ENCODE measurements at regions not wholly inside any gene's neighbourhood (a gene's known extent, or its start where the extent isn't known, plus 50 kb on each side); places are given as distances from the start of the nearest gene placed in this dataset.

DNA sequence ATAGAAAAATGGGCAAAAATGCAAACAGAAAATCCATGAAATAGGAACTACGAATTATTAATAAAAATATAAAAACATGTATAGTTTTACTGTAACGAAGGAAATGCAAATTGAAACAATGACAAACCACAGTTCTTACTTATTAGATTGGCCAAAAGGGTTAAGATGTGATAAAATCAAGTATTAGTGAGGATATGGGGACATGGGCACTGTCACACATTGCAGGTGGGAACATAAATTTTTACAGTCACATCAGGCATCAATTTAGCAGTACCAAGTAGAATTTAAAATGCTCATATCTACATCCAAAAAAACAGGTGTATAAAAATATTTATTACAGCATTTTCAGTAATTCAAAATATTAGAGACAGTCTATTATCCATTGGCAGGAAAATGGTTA is 353.2 kb upstream of the API5 start:
- Histone ChIP-seq H3K9ac (ENCODE audit: insufficient read length, low read depth) (no peak overlapping the region), H3K9me3 (ENCODE audit: insufficient read depth, low read length) (no peaks in the 10 kb centered on the region), H3K4me1 (ENCODE audit: insufficient read depth, insufficient read length) (no peaks in the 10 kb centered on the region), H3K36me3 (ENCODE audit: insufficient read depth, insufficient read length, low read length) (no peaks in the 10 kb centered on the region), H3K27me3 (ENCODE audit: insufficient read depth, insufficient read length) (no peaks in the 10 kb centered on the region), H3K4me3 (ENCODE audit: insufficient read length, low read depth) (no peak overlapping the region)
- TF ChIP-seq YY1 (IDR thresholded peaks at IDR 0.05; ENCODE audit: insufficient read depth, insufficient read length) (no peak), SUZ12 (IDR thresholded peaks at IDR 0.05; ENCODE audit: extremely low read depth, insufficient read depth, insufficient read length) (no peak), ZNF274 (IDR thresholded peaks at IDR 0.05; ENCODE audit: low read depth, low read length) (no peak)
- no peak for DNase-seq (ENCODE audit: low read depth, low spot score)

GRCh38 chr11:42960521-42961088 is 351.2 kb upstream of the API5 start:
- DNase-seq (ENCODE audit: low read depth, low spot score): no peak

DNA sequence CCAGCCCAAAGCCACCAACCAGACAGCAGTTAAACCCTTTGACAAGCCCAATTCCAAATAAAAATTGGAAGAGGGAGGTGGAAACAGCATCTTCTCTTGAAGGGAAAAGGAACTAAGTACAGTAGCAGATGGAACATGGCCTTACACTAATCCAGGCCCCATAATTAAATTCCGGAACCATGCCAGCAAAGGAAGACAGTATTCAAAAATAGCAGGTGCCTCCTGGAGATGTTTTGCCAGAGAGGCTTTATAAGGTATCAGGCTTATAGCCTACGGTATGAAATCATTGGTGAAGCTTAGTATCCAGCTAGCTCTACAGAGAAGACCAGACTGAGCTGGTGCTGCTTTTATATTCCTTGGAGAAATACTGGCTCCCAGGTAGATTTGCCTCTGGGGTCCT is 344.1 kb upstream of the API5 start:
- no peaks in the 10 kb centered on the region for H3K27me3 ChIP-seq (ENCODE audit: insufficient read depth, insufficient read length)
- no peaks in the 10 kb centered on the region for H3K9me3 ChIP-seq (ENCODE audit: insufficient read depth, low read length)
- no peak overlapping the region for H3K9ac ChIP-seq (ENCODE audit: insufficient read length, low read depth)
- no peak overlapping the region for H3K4me3 ChIP-seq (ENCODE audit: insufficient read length, low read depth)
- DNase-seq (ENCODE audit: low read depth, low spot score): no peak
- no peaks in the 10 kb centered on the region for H3K36me3 ChIP-seq (ENCODE audit: insufficient read depth, insufficient read length, low read length)
- H3K4me1 ChIP-seq (ENCODE audit: insufficient read depth, insufficient read length): no peaks in the 10 kb centered on the region
- TF ChIP-seq SUZ12 (IDR thresholded peaks at IDR 0.05; ENCODE audit: extremely low read depth, insufficient read depth, insufficient read length) (no peak), ZNF274 (IDR thresholded peaks at IDR 0.05; ENCODE audit: low read depth, low read length) (no peak), YY1 (IDR thresholded peaks at IDR 0.05; ENCODE audit: insufficient read depth, insufficient read length) (no peak)

More at GRCh38 chr11:42960521-42961088, 351.2 kb upstream of the API5 start:
- no peak for TF ChIP-seq SUZ12 (IDR thresholded peaks at IDR 0.05; ENCODE audit: extremely low read depth, insufficient read depth, insufficient read length)
- no peak for TF ChIP-seq YY1 (IDR thresholded peaks at IDR 0.05; ENCODE audit: insufficient read depth, insufficient read length)
- no peak for TF ChIP-seq ZNF274 (IDR thresholded peaks at IDR 0.05; ENCODE audit: low read depth, low read length)
- Histone ChIP-seq H3K4me1 (ENCODE audit: insufficient read depth, insufficient read length) (no peaks in the 10 kb centered on the region), H3K9ac (ENCODE audit: insufficient read length, low read depth) (no peak overlapping the region), H3K27me3 (ENCODE audit: insufficient read depth, insufficient read length) (no peaks in the 10 kb centered on the region), H3K9me3 (ENCODE audit: insufficient read depth, low read length) (no peaks in the 10 kb centered on the region), H3K4me3 (ENCODE audit: insufficient read length, low read depth) (no peak overlapping the region), H3K36me3 (ENCODE audit: insufficient read depth, insufficient read length, low read length) (no peaks in the 10 kb centered on the region)

- no peaks in the 10 kb centered on the region for H3K9me3 ChIP-seq (ENCODE audit: insufficient read depth, low read length)
- H3K27me3 ChIP-seq (ENCODE audit: insufficient read depth, insufficient read length): no peaks in the 10 kb centered on the region
- no peak for DNase-seq (ENCODE audit: low read depth, low spot score)
These were observed 339.1 kb upstream of the API5 start for GRCh38 chr11:42972741-42973140.

GRCh38 chr11:42974510-42975179 is 337.2 kb upstream of the API5 start:
- Histone ChIP-seq H3K4me1 (ENCODE audit: insufficient read depth, insufficient read length) (no peaks in the 10 kb centered on the region), H3K27me3 (ENCODE audit: insufficient read depth, insufficient read length) (no peaks in the 10 kb centered on the region), H3K9ac (ENCODE audit: insufficient read length, low read depth) (no peak overlapping the region), H3K36me3 (ENCODE audit: insufficient read depth, insufficient read length, low read length) (no peaks in the 10 kb centered on the region), H3K9me3 (ENCODE audit: insufficient read depth, low read length) (no peaks in the 10 kb centered on the region), H3K4me3 (ENCODE audit: insufficient read length, low read depth) (no peak overlapping the region)
- TF ChIP-seq ZNF274 (IDR thresholded peaks at IDR 0.05; ENCODE audit: low read depth, low read length) (no peak), YY1 (IDR thresholded peaks at IDR 0.05; ENCODE audit: insufficient read depth, insufficient read length) (no peak), SUZ12 (IDR thresholded peaks at IDR 0.05; ENCODE audit: extremely low read depth, insufficient read depth, insufficient read length) (no peak)
- DNase-seq (ENCODE audit: low read depth, low spot score): peak; percentile 48

More at GRCh38 chr11:42972741-42973140, 339.1 kb upstream of the API5 start:
- H3K4me3 ChIP-seq (ENCODE audit: insufficient read length, low read depth): no peak overlapping the region
- no peak overlapping the region for H3K9ac ChIP-seq (ENCODE audit: insufficient read length, low read depth)
- H3K4me1 ChIP-seq (ENCODE audit: insufficient read depth, insufficient read length): no peaks in the 10 kb centered on the region
- TF ChIP-seq SUZ12 (IDR thresholded peaks at IDR 0.05; ENCODE audit: extremely low read depth, insufficient read depth, insufficient read length) (no peak), YY1 (IDR thresholded peaks at IDR 0.05; ENCODE audit: insufficient read depth, insufficient read length) (no peak), ZNF274 (IDR thresholded peaks at IDR 0.05; ENCODE audit: low read depth, low read length) (no peak)
- no peaks in the 10 kb centered on the region for H3K36me3 ChIP-seq (ENCODE audit: insufficient read depth, insufficient read length, low read length)

DNA sequence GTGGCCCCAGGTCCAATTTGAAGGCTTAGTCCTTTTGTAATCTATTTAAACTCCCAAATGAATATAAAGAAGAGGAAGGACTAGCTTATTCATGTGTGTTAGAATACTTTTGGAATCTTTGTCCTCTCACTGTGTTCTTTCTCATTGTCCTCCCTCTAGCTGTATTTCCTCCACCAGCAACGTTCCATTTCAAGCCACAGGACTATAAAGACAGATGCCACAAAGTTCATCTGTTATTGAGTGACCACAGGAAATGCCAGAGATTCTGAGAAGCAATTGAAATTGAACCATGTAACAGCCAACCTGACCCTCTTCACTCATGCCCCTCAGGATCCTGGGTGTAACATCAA is 336.6 kb upstream of the API5 start:
- H3K27me3 ChIP-seq (ENCODE audit: insufficient read depth, insufficient read length): no peaks in the 10 kb centered on the region
- no peak overlapping the region for H3K4me3 ChIP-seq (ENCODE audit: insufficient read length, low read depth)
- no peak for DNase-seq (ENCODE audit: low read depth, low spot score)
- H3K9me3 ChIP-seq (ENCODE audit: insufficient read depth, low read length): no peaks in the 10 kb centered on the region
- no peak overlapping the region for H3K9ac ChIP-seq (ENCODE audit: insufficient read length, low read depth)
- no peak for TF ChIP-seq SUZ12 (IDR thresholded peaks at IDR 0.05; ENCODE audit: extremely low read depth, insufficient read depth, insufficient read length)
- TF ChIP-seq ZNF274 (IDR thresholded peaks at IDR 0.05; ENCODE audit: low read depth, low read length): no peak
- no peak for TF ChIP-seq YY1 (IDR thresholded peaks at IDR 0.05; ENCODE audit: insufficient read depth, insufficient read length)
- no peaks in the 10 kb centered on the region for H3K4me1 ChIP-seq (ENCODE audit: insufficient read depth, insufficient read length)
- no peaks in the 10 kb centered on the region for H3K36me3 ChIP-seq (ENCODE audit: insufficient read depth, insufficient read length, low read length)

GRCh38 chr11:42976636-42977217 is 335.1 kb upstream of the API5 start:
- no peaks in the 10 kb centered on the region for H3K4me1 ChIP-seq (ENCODE audit: insufficient read depth, insufficient read length)
- H3K27me3 ChIP-seq (ENCODE audit: insufficient read depth, insufficient read length): no peaks in the 10 kb centered on the region
- H3K9me3 ChIP-seq (ENCODE audit: insufficient read depth, low read length): no peaks in the 10 kb centered on the region
- H3K9ac ChIP-seq (ENCODE audit: insufficient read length, low read depth): no peak overlapping the region
- H3K36me3 ChIP-seq (ENCODE audit: insufficient read depth, insufficient read length, low read length): no peaks in the 10 kb centered on the region
- no peak for TF ChIP-seq YY1 (IDR thresholded peaks at IDR 0.05; ENCODE audit: insufficient read depth, insufficient read length)
- no peak for TF ChIP-seq ZNF274 (IDR thresholded peaks at IDR 0.05; ENCODE audit: low read depth, low read length)
- no peak for TF ChIP-seq SUZ12 (IDR thresholded peaks at IDR 0.05; ENCODE audit: extremely low read depth, insufficient read depth, insufficient read length)
- no peak for DNase-seq (ENCODE audit: low read depth, low spot score)
- H3K4me3 ChIP-seq (ENCODE audit: insufficient read length, low read depth): no peak overlapping the region

All from NT2/D1 (cell line).